ENCODE measurements at regions not wholly inside any gene's neighbourhood (a gene's known extent, or its start where the extent isn't known, plus 50 kb on each side); places are given as distances from the start of the nearest gene placed in this dataset.
"Not testable (repeated sequence)": the region's sequence is repeated elsewhere in the genome, so short reads cannot be mapped to it uniquely, and the experiment has no call there.

DNA sequence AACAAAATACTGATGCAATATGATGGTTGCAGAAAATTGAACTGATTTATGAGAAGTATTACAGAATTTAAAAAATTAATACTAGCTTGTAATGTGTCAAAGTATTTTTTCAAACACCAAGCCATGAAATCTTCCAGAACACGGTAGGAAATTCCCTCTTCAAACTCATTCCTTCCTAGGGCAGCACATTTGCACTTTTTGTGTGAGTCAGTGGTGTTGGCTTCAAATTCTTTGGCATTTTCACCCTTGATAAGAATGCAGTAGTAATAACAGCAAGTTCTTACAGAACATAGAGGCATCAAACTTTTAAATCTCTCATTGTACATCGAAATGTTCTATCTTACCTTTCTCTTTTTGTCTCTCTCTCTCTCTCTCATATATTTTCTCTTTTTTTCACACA is 191.8 kb downstream of the CGGBP1 start:
- no peak for DNase-seq

DNA sequence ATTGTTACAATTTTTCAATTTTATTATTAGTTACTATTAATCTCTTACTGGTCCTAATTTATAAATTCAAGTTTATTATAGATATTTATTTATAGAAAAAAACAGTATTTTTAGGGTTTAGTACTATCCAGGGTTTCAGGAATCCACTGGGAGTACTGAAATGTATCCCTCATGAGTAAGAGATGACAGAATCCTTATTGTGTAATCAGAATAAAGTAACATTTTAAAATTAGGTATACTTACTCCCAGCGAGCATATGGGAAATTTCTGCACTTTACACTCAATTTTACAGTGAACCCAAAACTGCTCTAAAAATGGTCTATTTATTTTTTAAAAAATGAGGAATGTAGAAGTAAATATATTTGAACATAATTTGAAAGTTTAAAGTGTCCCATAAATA is 202.7 kb downstream of the CGGBP1 start:
- DNase-seq, result no peak

DNA sequence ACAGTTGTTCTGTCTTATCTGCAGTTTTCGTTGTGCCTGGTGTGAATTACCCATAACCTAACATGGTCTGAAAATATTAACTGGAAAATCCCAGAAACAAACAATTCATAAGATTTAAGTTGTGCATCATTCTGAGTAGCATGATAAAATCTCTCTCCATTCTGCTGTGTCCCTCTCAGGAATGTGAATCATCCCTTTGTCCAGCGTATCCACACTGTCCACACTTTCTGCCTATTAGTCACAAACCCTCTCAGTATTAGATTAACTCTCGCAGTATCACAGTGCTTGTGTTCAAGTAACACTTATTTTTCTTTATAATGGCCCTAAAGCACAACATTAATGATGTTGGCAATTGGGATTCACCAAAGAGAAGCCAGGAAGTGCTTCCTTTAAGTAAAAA is 203.2 kb downstream of the CGGBP1 start:
- DNase-seq, result no peak

DNA sequence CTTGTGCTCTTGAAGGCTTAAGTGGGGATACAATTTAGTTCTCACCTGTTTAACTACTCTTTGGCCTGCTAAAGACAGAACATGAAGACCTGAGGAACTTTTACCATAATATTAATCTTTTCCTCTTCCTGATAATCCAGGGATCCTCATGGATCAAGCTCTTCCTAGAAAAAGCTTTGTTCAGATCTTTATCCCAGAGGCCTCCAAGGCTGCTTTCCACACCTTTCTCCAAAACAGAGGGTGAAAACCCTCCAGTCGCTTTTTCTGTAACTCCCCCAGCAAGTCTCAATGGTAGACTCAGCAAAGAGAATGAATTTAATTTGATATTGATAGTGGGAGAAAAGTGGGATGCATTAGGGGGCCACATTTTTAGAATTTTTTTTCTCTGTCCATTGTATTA is 203.6 kb downstream of the CGGBP1 start:
- no peak for DNase-seq

DNA sequence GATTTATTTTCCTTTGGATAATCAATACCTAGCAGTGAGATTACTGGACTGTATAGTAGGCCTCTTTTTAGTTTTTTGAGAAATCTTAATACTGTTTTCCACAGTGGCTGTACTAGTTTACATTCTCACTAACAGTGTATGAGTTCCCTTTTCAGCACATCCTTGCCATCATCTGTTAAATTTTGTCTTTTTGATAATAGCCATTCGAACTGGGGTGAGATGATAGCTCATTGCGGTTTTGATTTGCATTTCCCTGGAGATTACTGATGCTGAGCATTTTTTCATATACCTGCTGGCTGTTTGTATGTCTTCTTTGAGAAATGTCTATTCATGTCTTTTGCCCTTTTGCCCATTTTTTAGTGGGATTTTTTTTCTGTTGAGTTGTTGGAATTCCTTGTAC is 210.8 kb downstream of the CGGBP1 start:
- no peak for DNase-seq

DNA sequence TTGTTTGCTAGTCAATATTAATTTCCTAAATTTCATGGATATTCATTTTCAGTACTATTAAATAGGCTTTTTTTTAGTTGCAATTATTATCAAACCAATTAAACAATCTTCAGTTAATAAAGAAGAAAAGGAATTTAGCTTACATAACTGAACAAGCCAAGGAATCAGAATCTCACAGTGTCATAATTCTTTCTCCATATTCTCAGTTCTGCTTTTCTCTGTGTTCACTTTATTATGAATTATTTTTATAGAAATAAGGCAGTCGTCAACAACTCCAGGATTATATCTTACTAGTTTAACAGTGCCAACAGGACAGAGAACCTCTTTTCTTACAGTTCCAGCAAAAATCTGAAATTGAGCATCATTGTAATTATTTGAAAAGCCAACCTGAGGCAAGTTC is 221.7 kb downstream of the CGGBP1 start:
- no peak for DNase-seq

DNA sequence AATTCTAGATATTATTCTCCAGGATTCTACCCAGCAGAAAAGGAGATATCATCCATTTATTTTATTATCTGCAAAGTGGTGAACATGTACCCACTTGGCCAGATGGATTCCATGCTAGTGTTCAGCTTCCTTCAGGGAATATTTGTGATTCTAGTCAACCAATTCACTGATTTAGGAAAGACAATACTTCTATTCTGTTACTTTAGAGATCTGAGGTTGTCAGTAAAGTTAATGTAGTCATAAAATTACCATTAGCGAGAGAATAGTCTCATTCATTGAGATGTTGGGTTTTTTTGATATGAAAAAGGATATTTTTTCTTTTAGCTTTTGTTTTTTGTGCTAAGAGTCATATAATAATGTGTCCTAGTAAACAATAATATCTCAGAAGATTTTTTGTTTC is 222.8 kb downstream of the CGGBP1 start:
- DNase-seq, result no peak

DNA sequence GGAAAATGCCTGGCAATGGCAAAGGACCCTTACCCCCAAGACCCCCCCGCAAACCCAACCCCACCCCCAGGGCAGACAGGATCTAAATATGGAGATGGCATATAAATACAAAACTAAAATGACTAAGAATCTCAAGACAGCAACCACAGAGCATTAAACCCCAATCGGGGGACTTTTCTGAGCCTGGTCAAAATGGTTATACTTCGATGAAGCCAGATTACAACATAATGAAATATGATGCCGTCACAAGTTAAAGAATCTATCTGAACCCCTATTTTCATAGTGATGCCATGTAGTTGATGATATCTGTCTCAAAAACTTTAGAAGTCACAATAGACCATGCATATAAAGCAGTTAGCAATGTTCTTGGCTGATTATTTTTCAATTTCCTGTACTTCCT is 223.6 kb downstream of the CGGBP1 start:
- DNase-seq, result no peak

DNA sequence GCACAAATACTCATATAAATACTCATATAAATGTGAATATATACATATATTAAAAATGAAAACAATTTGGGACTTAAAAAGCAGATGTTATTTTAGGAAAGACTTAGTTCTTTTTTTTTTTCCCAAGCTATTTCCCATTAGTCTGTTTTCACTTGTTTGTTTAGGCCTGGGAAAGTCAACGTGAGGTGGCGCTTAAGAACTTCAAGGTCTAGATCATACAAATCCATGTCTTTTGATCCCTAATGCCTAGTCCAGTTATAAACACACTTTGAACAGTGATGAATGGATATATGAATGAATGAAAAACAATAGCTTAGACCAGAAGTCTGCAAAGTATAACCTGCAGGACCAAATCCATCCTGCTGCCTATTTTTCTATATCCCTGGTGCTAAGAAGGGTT is 224.5 kb downstream of the CGGBP1 start:
- DNase-seq, result no peak

DNA sequence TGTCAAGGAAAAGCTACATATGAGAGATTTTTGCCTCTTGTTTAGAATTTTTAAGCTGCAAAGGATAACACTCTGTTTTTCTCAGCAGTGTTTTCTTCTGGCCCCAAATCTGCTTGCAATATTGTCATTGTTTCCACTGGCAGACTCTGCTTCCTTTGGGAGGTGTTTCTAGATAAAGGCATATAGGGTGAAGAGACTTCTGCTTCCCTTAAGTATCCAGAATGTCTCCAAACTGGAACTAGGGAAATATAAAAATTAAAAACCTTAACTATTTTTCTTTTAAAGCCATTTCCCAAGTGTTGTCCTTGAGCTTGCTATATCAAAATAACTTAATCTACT is 225.8 kb downstream of the CGGBP1 start:
- DNase-seq, result no peak

DNA sequence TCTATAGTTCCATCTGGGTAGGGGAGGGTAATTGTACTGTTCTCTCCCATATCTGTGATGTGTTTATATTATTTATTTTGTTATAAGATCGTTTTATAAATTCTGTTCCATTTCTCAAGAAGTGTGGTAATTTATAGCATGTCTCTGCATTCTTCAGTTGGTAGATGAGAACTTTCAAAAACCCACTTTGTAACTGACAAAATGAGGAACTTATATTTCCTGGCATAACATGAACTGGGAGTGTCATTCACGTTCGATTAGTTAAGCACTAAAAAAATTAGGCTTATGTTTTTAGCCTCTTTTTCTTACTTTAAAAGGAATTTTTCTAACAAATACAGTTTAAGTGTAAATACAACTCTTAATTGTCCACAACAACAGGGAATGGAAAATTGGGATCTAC is 230.8 kb downstream of the CGGBP1 start:
- no peak for DNase-seq

DNA sequence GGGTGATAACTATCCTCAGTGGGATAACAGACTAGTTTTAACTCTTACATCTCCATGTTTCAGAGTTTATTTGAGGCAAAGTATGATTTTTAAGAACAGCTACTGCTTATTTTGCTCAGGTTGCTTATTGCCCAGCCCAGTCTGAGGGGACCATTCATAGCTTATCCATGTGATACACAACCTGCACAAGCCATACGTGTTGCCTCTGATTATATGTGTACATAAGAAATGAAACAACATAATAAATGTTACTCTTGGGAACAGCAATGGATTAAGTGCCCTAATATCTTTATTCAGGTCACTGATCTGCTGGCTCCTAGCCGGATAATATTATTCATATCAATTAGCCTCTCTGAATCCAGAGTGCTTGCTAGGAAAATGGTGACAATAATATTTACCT is 236.2 kb downstream of the CGGBP1 start:
- DNase-seq, result no peak

DNA sequence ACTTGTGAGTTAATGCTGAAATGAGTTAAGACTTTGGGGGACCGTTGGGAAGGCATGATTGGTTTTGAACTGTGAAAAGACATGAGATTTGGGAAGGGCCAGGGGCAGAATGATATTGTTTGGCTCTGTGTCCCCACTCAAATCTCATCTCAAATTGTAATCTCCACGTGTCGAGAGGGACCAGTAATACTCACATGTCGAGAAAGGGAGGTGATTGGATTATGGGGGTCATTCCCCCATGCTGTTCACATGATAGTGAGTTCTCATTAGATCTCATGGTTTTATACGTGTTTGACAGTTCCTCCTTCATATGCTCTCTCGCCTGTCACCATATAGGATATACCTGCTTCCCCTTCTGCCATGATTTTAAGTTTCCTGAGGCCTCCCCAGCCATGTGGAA is 245.3 kb downstream of the CGGBP1 start:
- DNase-seq, result not testable (repeated sequence)

DNA sequence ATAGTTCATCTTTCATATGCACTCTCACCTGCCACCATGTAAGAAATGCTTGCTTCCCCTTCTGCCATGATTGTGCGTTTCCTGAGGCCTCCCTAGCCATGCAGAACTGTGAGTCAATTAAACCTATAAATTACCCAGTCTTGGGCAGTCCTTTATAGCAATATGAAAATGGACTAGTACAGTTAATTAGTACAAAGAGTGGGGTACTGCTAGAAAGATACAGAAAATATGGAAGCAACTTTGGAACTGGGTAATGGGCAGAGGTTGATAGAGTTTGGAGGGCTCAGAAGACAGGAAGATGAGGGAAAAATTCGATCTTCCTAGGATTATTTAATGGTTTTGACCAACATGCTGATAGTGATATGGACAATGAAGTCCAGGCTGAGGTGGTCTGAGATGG is 246.9 kb downstream of the CGGBP1 start:
- no peak for DNase-seq

DNA sequence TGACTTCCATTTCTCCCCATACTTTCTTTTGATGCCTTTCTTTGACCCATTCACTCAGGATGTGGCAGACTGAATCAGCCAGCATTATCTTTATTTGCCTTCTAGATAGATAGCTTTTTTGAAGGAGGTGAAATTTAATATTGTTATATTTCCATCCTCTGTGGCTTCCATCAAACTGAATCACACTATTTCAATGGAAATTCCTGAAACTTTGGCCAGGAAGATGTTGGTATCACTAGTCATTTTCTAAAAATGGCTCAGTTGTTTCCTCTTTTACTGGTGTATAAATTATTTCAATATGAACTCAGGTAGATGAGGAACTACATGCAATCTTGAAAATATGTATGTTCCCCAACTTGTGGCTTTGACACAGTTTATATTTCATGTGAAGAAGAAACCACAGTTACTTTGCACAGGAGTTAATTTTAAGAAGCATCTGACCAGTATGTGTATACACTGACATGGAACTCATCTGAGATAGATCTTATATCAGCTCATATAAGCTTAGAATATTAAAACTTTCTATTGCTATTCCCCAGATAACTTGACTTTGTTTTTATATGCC is 248.3 kb downstream of the CGGBP1 start:
- DNase-seq, result no peak

DNA sequence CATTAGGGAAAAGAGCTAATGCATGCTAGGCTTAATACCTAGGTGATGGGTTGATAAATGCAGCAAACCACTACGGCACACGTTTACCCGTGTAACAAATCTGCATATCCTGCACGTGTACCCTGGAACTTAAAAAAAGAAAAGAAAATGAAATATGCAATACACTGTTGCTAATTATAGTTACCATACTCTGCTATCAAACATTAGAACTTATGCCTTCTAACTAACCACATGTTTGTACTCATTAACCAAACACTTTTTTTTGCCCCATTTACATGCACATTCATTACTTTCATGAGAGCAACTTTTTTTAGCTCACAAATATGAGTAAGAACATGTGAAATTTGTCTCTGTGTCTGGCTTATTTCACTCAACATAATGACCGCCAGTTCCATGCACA is 253.1 kb downstream of the CGGBP1 start:
- no peak for DNase-seq

DNA sequence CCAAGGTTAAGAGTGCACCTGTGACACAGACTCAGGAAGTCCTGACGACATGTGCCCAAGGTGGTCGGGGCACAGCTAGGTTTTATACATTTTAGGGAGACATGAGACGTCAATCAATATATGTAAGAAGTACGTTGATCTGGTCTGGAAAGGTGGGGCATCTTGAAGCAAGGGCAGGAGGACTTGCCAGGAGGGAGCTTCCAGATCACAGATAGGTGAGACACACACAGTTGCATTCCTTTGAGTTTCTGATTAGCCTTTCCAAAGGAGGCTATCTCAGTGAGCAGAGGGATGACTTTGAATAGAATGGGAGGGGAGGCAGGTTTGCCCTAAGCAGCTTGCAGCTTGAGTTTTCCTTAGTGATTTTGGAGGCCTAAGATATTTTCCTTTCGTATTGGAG is 257.4 kb downstream of the CGGBP1 start:
- DNase-seq, result no peak

DNA sequence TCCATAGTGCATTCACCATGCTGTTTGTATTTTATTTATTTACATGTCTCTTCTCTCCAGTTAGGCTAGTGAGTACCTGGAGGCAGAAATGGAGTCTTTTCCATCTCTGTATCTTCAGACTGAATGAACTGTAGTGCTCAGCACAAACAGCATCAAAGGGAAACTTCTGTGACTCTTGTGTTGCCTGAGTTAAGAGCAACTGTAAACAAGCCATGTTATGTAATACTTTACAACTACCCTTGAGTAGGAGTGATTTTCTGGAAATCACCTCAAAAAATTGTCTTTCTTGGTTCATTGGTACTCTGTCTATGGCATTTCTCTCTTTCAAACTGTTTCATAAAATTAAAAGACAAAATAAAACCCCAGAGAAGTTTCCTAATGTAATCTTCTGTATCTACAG is 258.3 kb downstream of the CGGBP1 start:
- no peak for DNase-seq

DNA sequence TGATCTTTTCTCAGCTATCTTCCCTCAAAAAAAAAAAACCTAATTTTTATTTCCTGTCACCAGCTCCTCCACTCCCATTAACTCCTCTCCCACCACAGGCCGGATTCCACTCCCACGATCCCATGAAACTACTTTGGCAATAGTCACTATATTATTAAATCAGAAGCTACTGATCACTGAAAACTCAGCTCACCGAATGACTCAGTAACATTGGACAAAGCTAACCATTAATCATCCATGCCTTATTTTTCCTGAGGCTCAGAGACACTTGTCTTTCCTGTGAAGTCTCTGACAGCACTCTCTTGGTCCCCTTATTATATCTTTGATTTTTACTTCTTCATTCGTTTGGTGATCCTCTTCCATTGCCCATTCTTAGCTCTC is 260.2 kb downstream of the CGGBP1 start:
- no peak for DNase-seq

DNA sequence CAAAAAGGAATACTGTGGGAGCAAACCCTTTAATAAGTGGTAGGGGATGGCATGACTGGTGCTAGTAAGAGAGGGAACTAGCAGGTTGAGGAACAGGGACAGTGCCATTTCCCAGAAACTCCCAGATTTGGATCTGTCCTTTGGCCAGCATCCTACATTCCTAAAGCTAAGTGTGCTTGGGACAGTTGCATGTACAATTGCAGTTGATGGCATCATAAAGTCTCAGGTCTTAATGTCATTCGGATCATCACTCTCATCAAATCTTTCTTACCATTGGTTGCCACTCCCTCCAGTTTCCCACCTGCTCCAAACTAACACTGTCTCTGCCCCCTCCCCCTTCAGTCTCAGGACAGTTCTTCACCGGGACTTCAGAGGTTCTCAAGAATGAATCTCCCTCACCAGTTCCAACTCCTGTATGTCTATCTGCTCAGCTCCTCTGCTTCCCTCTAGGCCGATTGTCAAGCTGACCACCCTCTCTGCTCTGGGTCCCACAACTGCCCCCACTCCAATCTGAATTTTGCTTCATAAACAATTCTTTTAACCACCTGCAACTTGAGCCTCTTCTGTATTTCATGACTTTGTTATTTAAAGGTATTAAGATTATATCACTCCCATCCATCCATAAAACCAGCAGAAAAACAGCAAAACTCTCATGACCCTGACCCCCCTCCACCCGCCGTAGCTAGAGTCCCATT is 260.8 kb downstream of the CGGBP1 start:
- no peak for DNase-seq

DNA sequence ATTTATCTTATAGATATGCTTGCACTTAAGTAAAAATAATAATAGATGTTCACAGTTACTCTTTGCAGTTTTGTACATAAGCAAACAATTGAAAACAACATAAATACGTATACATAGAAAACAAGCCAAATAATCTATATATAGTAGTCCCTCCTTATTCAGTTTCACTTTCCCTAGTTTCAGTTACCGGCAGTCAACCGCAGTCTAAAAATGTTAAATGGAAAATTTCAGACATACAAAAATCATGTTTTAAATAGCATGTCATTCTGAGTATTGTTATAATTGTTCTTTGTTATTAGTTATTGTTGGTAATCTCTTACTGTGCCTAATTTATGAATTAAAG is 262.0 kb downstream of the CGGBP1 start:
- no peak for DNase-seq

DNA sequence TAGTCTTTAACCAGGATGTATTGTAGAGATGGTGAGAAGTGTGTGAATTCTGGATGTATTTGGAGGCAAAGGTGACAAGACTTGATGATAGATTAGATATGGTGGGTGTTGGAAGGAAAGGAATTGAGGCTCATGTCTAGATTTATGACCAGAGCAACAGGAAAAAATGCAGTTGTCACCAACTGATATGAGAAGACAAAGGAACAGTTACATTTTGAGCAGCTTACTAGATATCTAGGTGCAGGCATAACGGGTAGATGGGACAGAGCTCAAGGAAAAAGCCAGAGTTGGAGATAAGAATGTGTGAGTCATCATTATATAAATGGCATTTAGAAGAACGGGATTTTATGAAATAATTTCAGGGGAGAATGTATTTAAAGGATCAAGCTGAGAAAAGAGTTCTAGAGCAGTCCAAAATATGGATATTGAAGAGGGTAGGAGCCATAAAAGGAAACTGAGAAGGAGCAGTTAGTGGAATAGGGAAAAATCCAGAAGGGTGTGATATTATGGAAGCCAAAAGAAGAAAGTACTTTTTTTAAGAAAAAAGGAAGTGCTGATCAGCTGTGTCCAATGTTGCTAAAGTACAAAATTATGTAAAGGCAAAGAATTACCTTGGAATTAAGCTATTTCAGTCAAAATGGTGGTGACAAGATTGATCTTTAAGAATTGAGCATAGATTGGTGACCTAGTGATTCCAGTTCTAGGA is 262.5 kb downstream of the CGGBP1 start:
- no peak for DNase-seq

DNA sequence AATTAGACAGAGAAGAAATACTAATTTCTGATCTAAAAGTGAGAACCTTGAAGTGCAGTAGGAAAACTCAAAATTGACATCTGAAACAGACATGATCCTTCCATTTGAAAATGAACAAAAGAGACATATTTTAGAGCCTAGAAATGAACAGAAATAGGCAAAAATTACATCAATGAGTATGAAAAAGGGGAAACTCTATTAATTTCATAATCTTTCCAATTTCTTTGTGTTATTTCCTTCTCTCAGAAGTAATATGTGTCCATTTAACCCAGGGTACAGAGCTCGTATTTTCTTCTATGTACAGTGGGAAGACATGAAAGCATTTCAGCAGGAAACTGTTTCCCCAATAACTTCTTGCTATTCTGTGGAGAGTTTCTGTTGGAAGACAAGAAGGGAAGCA is 263.1 kb downstream of the CGGBP1 start:
- DNase-seq, result no peak

DNA sequence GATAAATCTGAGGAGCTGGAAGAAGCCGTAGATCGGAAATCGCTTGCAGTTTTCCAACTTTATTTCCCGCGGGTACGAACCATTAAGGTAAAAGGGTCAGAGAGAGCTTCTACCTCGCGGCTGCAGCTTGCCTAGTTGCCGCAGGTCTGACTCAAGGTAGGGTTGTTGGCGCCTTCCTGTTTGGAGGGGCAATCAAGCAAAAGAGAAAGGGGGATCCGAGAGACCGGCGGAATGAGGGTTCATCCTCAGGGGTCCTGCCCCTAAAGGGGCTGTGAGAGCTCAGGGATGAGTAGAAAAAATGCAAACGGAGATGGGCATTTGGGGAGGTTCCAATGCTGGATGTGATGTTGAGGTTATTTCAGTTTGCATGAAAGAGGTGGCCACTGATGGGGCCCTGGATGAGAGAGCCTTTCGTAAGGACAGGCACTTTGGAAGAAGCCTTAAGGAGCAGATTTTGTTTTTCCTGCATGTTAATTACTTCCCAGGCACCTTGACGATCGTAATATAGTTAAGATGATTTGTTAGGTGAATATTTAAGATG is 265.4 kb downstream of the CGGBP1 start:
- no peak for DNase-seq
